HG03095 (cell line): ENCODE measurements at regions not wholly inside any gene's neighbourhood (a gene's known extent, or its start where the extent isn't known, plus 50 kb on each side); places are given as distances from the start of the nearest gene placed in this dataset.

Experiments
- ATAC-seq: cut with Tn5 transposase; IDR thresholded peaks from one replicate; pipeline ENCODE4 v1.9.1; 2021; ENCODE audit warnings: moderate library complexity; ENCODE audit not compliant: unreplicated experiment

DNA sequence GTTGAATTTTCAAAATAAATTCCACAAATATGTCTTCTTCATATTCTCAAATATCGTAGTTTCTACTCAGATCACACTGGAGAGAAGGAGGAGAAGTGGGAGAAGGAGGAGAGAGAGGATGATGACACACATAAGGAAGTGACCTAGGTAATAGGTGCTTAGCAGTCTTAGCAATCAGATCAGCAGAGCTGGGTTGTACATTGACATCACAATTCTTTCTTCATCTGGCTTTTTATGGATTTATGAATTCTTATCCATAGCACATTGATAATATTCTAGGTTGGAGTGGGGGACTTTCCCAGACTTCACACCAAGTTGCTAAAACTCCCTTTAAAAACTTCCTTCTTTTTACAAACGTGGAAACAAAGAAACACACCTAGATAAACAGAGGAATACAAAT lies 86.9 kb downstream of the FGF9 start:
- no peak for ATAC-seq

GRCh38 chr13:21758441-21758840 lies 87.6 kb downstream of the FGF9 start:
- no peak for ATAC-seq

DNA sequence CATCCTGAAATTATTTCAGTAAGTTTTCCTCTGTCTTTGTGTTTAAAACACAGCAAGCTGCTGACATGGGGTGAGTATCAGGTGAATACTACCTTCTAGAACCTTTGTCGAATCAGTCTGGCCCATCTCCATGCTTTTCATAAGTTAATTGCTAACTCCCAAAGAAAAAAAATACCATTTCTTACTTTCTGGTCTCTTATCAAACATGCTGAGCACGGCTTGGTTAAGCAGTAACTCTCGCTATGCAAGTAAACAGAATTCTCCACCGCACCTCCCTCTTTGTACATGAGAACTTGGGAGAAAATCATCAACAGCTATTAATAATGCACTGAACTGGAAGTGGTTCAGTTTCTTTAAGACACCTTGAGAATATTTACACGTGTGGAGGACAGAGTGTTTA lies 88.6 kb downstream of the FGF9 start:
- ATAC-seq = no peak

GRCh38 chr13:21759911-21760310 lies 89.0 kb downstream of the FGF9 start:
- ATAC-seq = no peak

DNA sequence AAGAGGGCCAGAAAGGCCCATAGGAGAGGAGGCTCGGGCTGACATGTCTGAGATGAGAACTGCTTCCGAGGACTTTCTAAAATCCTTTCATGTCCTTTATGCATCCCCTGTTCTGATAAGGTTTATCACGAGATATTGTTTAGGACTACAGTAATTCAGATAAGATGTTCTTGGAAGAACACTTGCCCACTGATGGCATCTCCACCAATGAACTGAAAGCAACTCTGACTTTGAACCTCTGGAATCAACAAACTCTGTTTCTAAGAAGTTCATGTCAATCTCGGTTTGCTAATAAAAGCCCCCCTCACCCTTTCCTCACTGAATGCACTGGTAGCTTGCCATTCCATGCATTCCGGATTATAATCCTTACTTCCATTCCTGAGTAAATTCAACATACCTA lies 90.9 kb downstream of the FGF9 start:
- no peak for ATAC-seq

DNA sequence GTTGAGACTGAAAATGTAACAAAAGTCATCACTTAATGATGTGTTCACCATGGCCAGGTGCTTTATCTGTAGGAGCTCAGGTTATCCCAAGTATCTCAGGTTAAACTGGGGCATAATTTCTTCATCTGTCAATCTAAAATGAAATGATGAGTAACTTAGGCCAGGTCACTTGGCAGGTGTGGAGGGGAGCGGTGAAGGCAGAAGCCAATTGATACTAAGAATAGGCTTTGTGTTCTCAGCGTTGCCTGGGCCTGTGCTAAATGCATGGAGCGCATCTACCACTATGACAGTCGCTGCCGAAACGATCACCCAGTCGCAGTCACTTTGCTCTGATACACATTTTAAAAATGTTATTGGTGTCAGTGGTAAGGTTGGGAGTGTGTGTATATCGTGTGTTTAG lies 91.6 kb downstream of the FGF9 start:
- no peak for ATAC-seq

- no peak for ATAC-seq
Measured at GRCh38 chr13:21767032-21767431, 96.2 kb downstream of the FGF9 start.

GRCh38 chr13:21771075-21771474 lies 100.2 kb downstream of the FGF9 start:
- ATAC-seq = no peak

DNA sequence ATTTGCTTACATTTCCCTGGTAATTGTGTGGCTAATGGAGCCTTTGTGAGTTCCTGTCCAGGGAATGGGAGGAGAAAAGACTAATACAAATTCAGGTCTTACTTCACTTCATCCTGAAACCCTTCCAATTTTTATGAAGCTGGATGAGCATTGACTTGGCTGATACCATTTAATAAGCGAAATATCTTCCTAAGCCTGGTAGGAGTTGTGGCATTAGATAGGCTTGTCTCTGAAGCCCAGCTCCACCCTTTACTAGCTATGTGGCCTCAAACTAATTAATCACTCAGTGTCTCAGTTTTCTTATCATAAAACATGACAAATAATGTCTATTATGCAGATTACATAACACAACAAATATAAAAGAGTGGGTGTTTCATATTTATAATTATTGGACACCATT lies 106.3 kb downstream of the FGF9 start:
- no peak for ATAC-seq

GRCh38 chr13:21777813-21778212 lies 106.9 kb downstream of the FGF9 start:
- no peak for ATAC-seq

GRCh38 chr13:21782736-21783135 lies 111.9 kb downstream of the FGF9 start:
- ATAC-seq = no peak

- ATAC-seq = no peak
Measured at GRCh38 chr13:21785990-21786389, 115.1 kb downstream of the FGF9 start.

DNA sequence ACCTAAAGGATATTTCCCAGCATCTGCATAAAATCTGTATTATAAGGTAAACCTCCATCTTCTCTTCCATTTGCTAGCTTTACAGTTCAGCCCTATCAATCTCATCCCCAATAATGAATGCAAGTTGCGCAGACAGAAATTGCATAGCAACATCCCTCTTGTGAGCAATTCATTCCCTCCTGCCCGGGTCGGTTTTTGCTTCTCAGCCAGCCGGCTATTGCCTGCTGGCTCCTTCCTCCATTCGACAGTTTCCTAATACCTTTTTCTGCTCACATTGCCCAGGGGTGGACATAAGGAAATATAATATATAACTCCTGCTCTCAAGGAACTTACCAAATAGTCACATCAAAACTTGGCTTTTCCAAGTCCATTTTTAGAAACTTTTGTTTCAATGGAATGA lies 125.2 kb downstream of the FGF9 start:
- ATAC-seq = no peak

DNA sequence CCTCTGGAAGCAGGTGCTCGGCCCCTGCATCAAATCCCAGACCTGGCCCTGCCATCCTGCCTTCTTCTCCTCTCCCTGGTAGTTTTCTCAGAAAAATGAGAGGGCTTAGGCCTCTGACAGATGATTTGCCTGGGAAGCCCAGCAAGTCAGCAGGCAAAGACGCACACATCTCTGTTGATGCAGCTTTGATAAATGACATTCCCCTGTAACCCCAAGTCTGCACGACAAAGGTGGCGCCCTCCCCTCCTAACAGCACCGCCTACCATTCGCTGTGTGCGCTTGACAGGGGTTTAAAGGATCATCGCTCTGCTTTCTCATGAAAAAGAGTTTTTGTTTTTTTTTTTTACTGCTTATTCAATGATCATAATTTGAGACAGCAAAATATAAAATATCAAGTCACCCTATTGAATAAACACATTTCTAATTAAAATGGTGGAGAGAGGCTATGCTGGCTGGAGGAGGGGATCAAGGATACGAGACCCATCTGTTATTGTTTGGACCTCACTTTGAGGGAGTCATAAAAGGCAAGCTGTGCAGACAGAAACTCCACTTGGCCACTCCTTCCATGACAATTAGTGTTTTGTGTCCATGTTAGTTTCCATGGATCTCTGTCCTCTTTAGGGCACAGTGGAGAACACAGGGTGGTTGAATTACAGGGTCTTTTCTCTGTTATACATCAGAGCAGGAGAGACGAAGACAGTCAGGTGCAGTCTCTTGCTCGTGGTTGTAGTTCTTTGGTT lies 126.1 kb downstream of the FGF9 start:
- ATAC-seq = no peak

GRCh38 chr13:21797736-21798135 lies 126.9 kb downstream of the FGF9 start:
- no peak for ATAC-seq

GRCh38 chr13:21798181-21798580 lies 127.3 kb downstream of the FGF9 start:
- no peak for ATAC-seq

- no peak for ATAC-seq
Measured at GRCh38 chr13:21799671-21800070, 128.8 kb downstream of the FGF9 start.

- ATAC-seq = no peak
Measured at GRCh38 chr13:21800837-21801616, 130.2 kb downstream of the FGF9 start.

GRCh38 chr13:21805733-21806132 lies 134.9 kb downstream of the FGF9 start:
- ATAC-seq = no peak

GRCh38 chr13:21812192-21812626 lies 141.3 kb downstream of the FGF9 start:
- ATAC-seq = no peak

DNA sequence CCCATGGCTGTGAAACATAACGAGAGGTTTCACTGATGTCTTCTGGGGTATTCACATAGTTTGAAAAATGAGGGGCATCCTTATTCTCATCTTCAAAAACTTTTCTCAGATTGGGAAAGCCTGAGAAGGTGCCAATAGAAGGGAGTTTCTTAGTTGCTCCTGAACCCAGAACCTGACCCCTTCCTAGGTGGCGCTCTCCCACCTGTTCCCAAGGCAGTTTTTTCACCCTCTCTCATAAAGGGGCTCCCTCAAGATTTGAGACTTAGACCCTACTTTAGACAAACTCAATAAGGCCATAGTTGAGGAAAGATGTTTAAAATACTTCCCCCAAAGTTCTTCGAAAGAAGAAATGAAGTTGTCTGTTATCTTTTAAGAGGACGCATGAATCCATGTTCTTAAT lies 142.2 kb downstream of the FGF9 start:
- no peak for ATAC-seq

DNA sequence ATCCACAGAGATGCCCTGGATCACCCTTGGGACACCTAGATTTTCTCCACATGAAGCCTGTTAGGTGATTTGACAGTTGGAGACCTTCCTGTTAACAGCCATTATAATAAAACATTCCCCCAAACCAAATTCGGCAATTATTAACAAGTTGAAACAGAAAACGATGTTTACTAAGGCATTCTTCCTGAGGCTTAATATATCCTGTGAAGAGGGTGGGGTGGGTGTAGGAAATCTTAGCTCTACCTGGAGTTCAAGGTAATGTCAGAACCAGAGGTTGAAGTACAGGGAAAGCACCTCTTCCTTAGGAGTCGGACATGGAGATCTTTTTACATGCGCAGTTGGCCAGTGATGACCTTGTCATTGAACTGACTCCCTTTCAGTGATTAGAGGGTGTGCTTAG lies 143.0 kb downstream of the FGF9 start:
- no peak for ATAC-seq
